Tibial artery (tissue), 4 donors: ENCODE measurements at regions not wholly inside any gene's neighbourhood (a gene's known extent, or its start where the extent isn't known, plus 50 kb on each side); places are given as distances from the start of the nearest gene placed in this dataset.

Source experiments
- DNase-seq, 2 donors: peaks; one replicate each; pipeline ENCODE4 v3.0.0-alpha.2; 2019
- H3K27ac ChIP-seq, 2 donors: fragments of 200-600 bp; sonication (generic) in 1 of 2; 1 replicate in 1 of 2; 2 replicates in 1 of 2; pipeline ENCODE4 v1.5.1; 2018 to 2019; ENCODE audit warnings: mild to moderate bottlenecking in 1 of 2
- H3K27me3 ChIP-seq, 2 donors: fragments of 200-600 bp; sonication (generic) in 1 of 2; one replicate each; pipeline versions ENCODE4 v1.5.1 to v1.6.0; 2016 to 2019
- H3K36me3 ChIP-seq, 3 donors: fragments of 200-600 bp; sonication (generic) in 2 of 3; one replicate each; pipeline ENCODE4 v1.5.1; 2016 to 2019; ENCODE audit warnings: mild to moderate bottlenecking in 2 of 3
- H3K4me1 ChIP-seq, 4 donors: fragments of 200-600 bp; sonication (generic) in 2 of 4; 1 replicate in 3 of 4; 2 replicates in 1 of 4; pipeline ENCODE4 v1.5.1; 2016 to 2019
- H3K4me3 ChIP-seq, 2 donors: fragments of 200-600 bp; sonication (generic) in 1 of 2; 1 replicate in 1 of 2; 2 replicates in 1 of 2; pipeline ENCODE4 v1.5.1; 2018 to 2019; ENCODE audit warnings: mild to moderate bottlenecking in 2 of 2
- H3K9me3 ChIP-seq, 3 donors: fragments of 200-600 bp; sonication (generic) in 1 of 3; one replicate each; pipeline ENCODE4 v1.5.1; 2016 to 2019
- CTCF ChIP-seq, 2 experiments: fragments of 200-600 bp in 1 of 2; fragments of 450-650 bp in 1 of 2; IDR thresholded peaks; one replicate each; pipeline ENCODE4 v1.5.1; 2017 to 2019; ENCODE audit warnings: antibody characterized with exemption in 2 of 2, mild to moderate bottlenecking in 1 of 2, moderate library complexity in 1 of 2
- intact Hi-C: fragments of 100-400 bp; cut with DNase I; formaldehyde crosslinking; loops from one replicate; pipeline ENCODE4 v1.15.0; 2023; ENCODE audit warnings: low total_unique reads

- DNase-seq, result no peak
- H3K4me3 ChIP-seq, result no peak overlapping the region
Observed at GRCh38 chr4:81746773-81747172, 275.1 kb upstream of the RASGEF1B start.

GRCh38 chr4:81746071-81746470, 274.4 kb upstream of the RASGEF1B start:
- no peak for TF ChIP-seq CTCF (IDR thresholded peaks at IDR 0.05)
- Histone ChIP-seq H3K27ac (no peak overlapping the region), H3K9me3 (no peaks in the 10 kb centered on the region), H3K4me3 (no peak overlapping the region), H3K4me1 (no peaks in the 10 kb centered on the region), H3K36me3 (no peaks in the 10 kb centered on the region), H3K27me3 (no peaks in the 10 kb centered on the region)
- DNase-seq, result no peak
- intact Hi-C loops, result no loop called here

More at GRCh38 chr4:81746773-81747172, 275.1 kb upstream of the RASGEF1B start:
- TF ChIP-seq CTCF (IDR thresholded peaks at IDR 0.05), result no peak
- Histone ChIP-seq H3K27ac (no peak overlapping the region), H3K27me3 (no peaks in the 10 kb centered on the region), H3K36me3 (no peaks in the 10 kb centered on the region), H3K4me1 (no peaks in the 10 kb centered on the region), H3K9me3 (no peaks in the 10 kb centered on the region)
- intact Hi-C loops, result no loop called here

GRCh38 chr4:81745050-81745449, 273.3 kb upstream of the RASGEF1B start:
- no peak for DNase-seq
- H3K27me3 ChIP-seq, result no peaks in the 10 kb centered on the region
- no peaks in the 10 kb centered on the region for H3K36me3 ChIP-seq
- no peak for TF ChIP-seq CTCF (IDR thresholded peaks at IDR 0.05)
- no peak overlapping the region for H3K27ac ChIP-seq
- no peak overlapping the region for H3K4me3 ChIP-seq
- H3K9me3 ChIP-seq, result no peaks in the 10 kb centered on the region
- H3K4me1 ChIP-seq, result no peaks in the 10 kb centered on the region
- intact Hi-C loops, result no loop called here

- H3K4me1 ChIP-seq, result no peaks in the 10 kb centered on the region
- H3K9me3 ChIP-seq, result no peaks in the 10 kb centered on the region
- no peak overlapping the region for H3K4me3 ChIP-seq
- no peak overlapping the region for H3K27ac ChIP-seq
- TF ChIP-seq CTCF (IDR thresholded peaks at IDR 0.05), result no peak
- DNase-seq, result no peak
- H3K36me3 ChIP-seq, result no peaks in the 10 kb centered on the region
- intact Hi-C loops, result no loop called here
- no peaks in the 10 kb centered on the region for H3K27me3 ChIP-seq
Observed at GRCh38 chr4:81743731-81744435, 272.2 kb upstream of the RASGEF1B start.

GRCh38 chr4:81740487-81740886, 268.8 kb upstream of the RASGEF1B start:
- no peaks in the 10 kb centered on the region for H3K4me1 ChIP-seq

More at GRCh38 chr4:81740487-81740886, 268.8 kb upstream of the RASGEF1B start:
- Histone ChIP-seq H3K27ac (no peak overlapping the region), H3K4me3 (no peak overlapping the region), H3K9me3 (no peaks in the 10 kb centered on the region), H3K36me3 (no peaks in the 10 kb centered on the region), H3K27me3 (no peaks in the 10 kb centered on the region)
- intact Hi-C loops, result no loop called here
- peak in 1 of 2 donors; percentile 41 for DNase-seq
- TF ChIP-seq CTCF (IDR thresholded peaks at IDR 0.05), result no peak
